ENCODE measurements at regions not wholly inside any gene's neighbourhood (a gene's known extent, or its start where the extent isn't known, plus 50 kb on each side); places are given as distances from the start of the nearest gene placed in this dataset.

DNA sequence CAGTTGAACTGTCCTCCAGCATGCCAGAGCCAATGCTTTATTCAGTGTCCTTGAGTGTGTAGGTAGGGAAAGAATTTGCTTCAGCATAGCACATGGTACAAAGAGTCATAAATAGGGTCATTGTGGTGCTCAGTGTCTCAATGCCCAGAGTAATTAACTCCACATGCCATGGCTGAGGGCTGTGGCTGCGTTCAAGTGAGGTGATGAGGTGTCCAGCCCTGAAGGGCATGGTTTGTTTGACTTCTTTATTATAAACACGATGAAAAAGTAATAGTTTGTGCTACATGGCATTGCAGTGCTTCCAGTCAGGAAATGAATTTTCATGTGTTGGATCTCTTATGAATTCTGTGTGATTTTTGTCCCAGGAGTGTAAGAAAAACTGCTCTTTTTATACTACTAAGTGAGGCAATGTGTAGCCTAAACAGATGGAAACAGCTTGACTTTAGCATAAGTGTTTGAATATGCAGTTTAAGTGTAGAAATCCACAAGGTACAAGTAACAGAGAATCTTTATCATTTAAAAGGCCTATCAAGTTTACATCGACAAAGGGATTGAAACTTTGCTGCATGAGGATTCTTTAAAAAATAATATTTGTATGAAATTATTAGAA is 507.9 kb upstream of the CDH2 start:
- TF ChIP-seq POLR2A (IDR thresholded peaks at IDR 0.05) = no peak
- TF ChIP-seq, protein P1, sequence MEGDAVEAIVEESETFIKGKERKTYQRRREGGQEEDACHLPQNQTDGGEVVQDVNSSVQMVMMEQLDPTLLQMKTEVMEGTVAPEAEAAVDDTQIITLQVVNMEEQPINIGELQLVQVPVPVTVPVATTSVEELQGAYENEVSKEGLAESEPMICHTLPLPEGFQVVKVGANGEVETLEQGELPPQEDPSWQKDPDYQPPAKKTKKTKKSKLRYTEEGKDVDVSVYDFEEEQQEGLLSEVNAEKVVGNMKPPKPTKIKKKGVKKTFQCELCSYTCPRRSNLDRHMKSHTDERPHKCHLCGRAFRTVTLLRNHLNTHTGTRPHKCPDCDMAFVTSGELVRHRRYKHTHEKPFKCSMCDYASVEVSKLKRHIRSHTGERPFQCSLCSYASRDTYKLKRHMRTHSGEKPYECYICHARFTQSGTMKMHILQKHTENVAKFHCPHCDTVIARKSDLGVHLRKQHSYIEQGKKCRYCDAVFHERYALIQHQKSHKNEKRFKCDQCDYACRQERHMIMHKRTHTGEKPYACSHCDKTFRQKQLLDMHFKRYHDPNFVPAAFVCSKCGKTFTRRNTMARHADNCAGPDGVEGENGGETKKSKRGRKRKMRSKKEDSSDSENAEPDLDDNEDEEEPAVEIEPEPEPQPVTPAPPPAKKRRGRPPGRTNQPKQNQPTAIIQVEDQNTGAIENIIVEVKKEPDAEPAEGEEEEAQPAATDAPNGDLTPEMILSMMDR (IDR thresholded peaks at IDR 0.05) = no peak
- Histone ChIP-seq H3K9me3 (no peaks in the 10 kb centered on the region), H3K27me3 (no peaks in the 10 kb centered on the region), H3K36me3 (no peaks in the 10 kb centered on the region), H3K4me3 (no peak overlapping the region), H3K27ac (no peak overlapping the region), H3K4me1 (no peaks in the 10 kb centered on the region)
- intact Hi-C loops (cut with DNase I) = no loop called here
- ATAC-seq (no peak), DNase-seq (no peak)
- WGBS (ENCODE audit: insufficient coverage, low coverage, low lambda C conversion rate, missing lambda C conversion rate) = 55% methylated on average over 3 of the region's 3 CpGs

DNA sequence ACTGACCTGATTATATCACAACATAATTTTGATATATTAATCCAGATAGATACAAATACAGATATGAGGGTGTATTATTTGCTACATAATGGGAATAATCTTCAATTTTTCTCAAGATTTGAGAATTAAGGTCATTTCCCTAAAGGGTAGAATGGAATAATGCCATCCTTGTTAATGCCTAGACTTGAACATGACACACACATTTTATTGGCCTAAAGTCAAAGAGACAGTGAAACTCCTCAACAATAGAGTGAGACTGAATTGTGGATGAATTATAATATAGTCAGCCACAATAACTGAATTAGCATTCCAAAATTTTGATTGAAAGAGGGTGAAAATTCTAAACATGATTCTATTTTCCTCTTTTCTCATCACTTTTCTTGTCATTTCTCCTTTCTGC is 506.0 kb upstream of the CDH2 start:
- Histone ChIP-seq H3K4me3 (no peak overlapping the region), H3K27me3 (no peaks in the 10 kb centered on the region), H3K27ac (no peak overlapping the region), H3K9me3 (no peaks in the 10 kb centered on the region), H3K36me3 (no peaks in the 10 kb centered on the region), H3K4me1 (no peaks in the 10 kb centered on the region)
- no peak for ATAC-seq
- TF ChIP-seq POLR2A (IDR thresholded peaks at IDR 0.05) = no peak
- TF ChIP-seq, protein P1 (IDR thresholded peaks at IDR 0.05) = no peak
- DNase-seq = no peak
- intact Hi-C loops (cut with DNase I) = no loop called here

DNA sequence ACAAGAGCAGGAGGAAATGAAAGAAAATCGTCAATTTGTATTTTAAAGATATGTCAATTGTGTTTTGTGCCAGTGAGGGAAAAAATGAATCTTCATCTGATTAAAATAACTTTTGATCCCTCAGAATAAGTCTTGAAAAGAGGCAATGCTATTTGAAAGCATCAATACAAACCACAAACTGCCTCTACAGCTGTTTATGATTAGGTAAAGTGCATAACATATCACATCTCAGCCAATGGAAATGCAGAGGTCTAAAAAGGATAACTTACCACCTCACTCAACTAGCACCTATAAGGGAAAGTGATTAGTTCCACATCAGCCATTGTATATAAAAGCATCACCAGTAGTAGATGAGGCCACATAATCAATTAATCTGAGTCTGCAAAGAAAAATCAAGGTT is 492.2 kb upstream of the CDH2 start:
- DNase-seq (no peak), ATAC-seq (no peak)
- H3K4me1 ChIP-seq = no peaks in the 10 kb centered on the region
- no peak overlapping the region for H3K4me3 ChIP-seq
- 40% methylated on average over 1 of the region's 1 CpG for WGBS (ENCODE audit: insufficient coverage, low coverage, low lambda C conversion rate, missing lambda C conversion rate)
- no peaks in the 10 kb centered on the region for H3K36me3 ChIP-seq
- H3K27me3 ChIP-seq = no peaks in the 10 kb centered on the region
- no peak overlapping the region for H3K27ac ChIP-seq
- intact Hi-C loops (cut with DNase I) = no loop called here
- TF ChIP-seq, protein P1 (IDR thresholded peaks at IDR 0.05) = no peak
- TF ChIP-seq POLR2A (IDR thresholded peaks at IDR 0.05) = no peak
- H3K9me3 ChIP-seq = no peaks in the 10 kb centered on the region

DNA sequence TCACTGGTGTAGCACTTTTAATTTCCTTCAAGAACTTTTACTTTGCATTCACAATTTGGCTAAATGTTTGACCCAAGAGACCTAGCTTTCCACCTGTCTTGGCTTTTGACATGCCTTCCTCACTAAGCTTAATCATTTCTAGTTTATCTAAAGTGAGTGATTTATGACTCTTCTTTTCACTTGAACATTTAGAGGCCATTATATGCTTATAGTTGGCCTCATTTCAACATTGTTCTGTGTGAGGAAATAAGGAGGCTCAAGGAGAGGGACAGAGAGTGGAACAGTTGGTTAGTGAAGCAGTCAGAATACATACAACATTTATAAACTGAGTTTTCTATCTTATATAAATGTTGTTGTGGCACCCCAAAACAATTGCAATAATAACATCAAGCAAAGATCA is 489.3 kb upstream of the CDH2 start:
- ATAC-seq = no peak
- DNase-seq = no peak
- Histone ChIP-seq H3K4me1 (no peaks in the 10 kb centered on the region), H3K4me3 (no peak overlapping the region), H3K9me3 (no peaks in the 10 kb centered on the region), H3K36me3 (no peaks in the 10 kb centered on the region), H3K27ac (no peak overlapping the region), H3K27me3 (no peaks in the 10 kb centered on the region)
- intact Hi-C loops (cut with DNase I) = no loop called here
- TF ChIP-seq POLR2A (IDR thresholded peaks at IDR 0.05) = no peak
- TF ChIP-seq, protein P1 (IDR thresholded peaks at IDR 0.05) = no peak

DNA sequence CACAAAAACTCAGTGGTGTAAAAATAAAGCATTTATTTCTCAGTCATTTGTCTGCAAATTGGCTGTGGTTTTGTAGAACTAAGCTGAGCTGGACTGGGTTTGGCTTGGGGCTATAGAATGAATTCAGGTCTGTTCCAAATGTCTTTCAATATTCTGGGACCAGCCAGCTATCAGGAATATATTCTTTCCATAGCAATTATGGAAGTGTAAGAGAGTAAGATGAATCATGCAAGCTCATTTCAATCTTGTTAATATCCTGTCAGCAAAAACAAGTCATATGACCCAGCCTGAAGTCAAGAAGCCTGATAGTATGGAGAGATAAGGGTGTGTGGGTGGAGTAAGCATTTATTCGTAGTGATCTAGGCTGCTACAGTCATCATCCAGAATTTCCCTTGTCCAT is 481.0 kb upstream of the CDH2 start:
- H3K4me3 ChIP-seq = no peak overlapping the region
- H3K27ac ChIP-seq = no peak overlapping the region
- intact Hi-C loops (cut with DNase I) = no loop called here
- no peak for TF ChIP-seq POLR2A (IDR thresholded peaks at IDR 0.05)
- TF ChIP-seq, protein P1 (IDR thresholded peaks at IDR 0.05) = no peak
- H3K36me3 ChIP-seq = no peaks in the 10 kb centered on the region
- WGBS (ENCODE audit: insufficient coverage, low coverage, low lambda C conversion rate, missing lambda C conversion rate) = 24% methylated on average over 1 of the region's 1 CpG
- DNase-seq = no peak
- no peak for ATAC-seq
- H3K27me3 ChIP-seq = no peaks in the 10 kb centered on the region
- H3K4me1 ChIP-seq = no peaks in the 10 kb centered on the region
- H3K9me3 ChIP-seq = no peaks in the 10 kb centered on the region
